ENCODE measurements at regions not wholly inside any gene's neighbourhood (a gene's known extent, or its start where the extent isn't known, plus 50 kb on each side); places are given as distances from the start of the nearest gene placed in this dataset.

DNA sequence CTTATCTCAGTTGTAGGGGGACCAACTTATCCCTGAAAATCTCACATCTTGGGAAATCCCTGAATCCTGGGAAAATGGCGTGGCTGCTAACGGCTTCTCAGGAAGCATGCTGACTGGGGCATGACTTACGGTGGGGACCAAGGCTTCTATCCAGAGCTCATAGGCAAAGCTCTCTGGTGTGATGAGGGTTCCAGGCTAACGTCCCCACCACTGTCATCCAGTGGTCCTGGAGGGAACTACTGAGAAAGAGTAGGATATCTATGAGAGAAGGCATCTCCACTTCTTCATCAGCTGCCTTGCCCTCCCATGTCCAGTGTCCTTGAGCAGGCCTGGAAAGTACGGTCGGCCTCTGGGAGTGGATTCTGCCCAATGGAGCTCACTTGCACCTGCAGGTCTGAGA is 210.4 kb upstream of the B3GAT1 start:
- WGBS (ENCODE audit: insufficient coverage, low lambda C conversion rate) = no CpG with 5 or more reads among the region's 6 CpGs
- H3K4me3 ChIP-seq (ENCODE audit: low read length) = no peak overlapping the region
- no peaks in the 10 kb centered on the region for H3K4me1 ChIP-seq (ENCODE audit: control insufficient read depth, insufficient read depth, low read length)
- H3K36me3 ChIP-seq (ENCODE audit: control insufficient read depth, insufficient read depth, low read length) = no peaks in the 10 kb centered on the region
- no peak overlapping the region for H3K27ac ChIP-seq (ENCODE audit: low read length)
- no peak for DNase-seq
- peaks cover 7% of the 10 kb centered on the region for H3K27me3 ChIP-seq (ENCODE audit: control insufficient read depth, insufficient read depth, low read length)
- H3K9me3 ChIP-seq (ENCODE audit: control insufficient read depth, low read depth, low read length) = no peaks in the 10 kb centered on the region

DNA sequence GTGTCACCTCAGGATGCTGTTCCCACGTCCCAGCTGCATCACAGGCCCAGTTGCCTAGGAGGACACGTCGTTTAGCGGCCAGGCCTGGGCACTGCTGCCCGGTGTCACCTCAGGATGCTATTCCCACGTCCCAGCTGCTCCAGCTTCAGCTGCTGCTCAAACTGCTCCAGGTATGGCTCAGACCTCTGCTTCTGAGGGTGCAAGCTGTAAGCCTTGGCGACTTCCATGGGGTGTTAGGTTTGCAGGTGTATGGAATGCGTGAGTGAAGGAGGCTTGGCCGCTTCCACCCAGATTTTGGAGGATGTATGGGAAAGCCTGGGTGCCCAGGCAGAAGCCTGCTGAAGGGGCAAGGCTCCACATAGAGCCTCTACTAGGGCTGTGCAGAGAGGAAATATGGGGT is 205.3 kb upstream of the B3GAT1 start:
- H3K27me3 ChIP-seq (ENCODE audit: control insufficient read depth, insufficient read depth, low read length) = peaks cover under 1% of the 10 kb centered on the region
- WGBS (ENCODE audit: insufficient coverage, low lambda C conversion rate) = no CpG with 5 or more reads among the region's 9 CpGs

DNA sequence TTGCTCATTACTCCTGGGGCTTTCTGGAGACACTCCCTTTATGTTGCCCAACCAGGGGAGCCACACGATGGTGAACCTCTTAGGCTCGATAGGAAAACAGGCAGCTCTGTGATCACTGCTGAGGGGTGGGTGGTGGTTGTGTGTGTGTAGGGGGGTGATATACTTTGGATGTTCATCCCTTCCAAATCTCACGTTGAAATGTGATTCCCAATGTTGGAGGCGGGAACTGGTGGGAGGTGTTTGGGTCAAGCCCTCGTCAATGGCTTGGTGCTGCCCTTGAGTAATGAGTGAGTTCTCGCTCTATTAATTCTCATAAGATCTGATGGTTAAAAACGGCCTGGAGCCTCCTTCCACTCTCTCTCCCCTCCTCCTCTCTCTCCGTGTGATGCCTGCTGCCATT is 204.0 kb upstream of the B3GAT1 start:
- Histone ChIP-seq H3K27me3 (ENCODE audit: control insufficient read depth, insufficient read depth, low read length) (no peaks in the 10 kb centered on the region), H3K4me1 (ENCODE audit: control insufficient read depth, insufficient read depth, low read length) (no peaks in the 10 kb centered on the region), H3K4me3 (ENCODE audit: low read length) (no peak overlapping the region), H3K27ac (ENCODE audit: low read length) (no peak overlapping the region), H3K36me3 (ENCODE audit: control insufficient read depth, insufficient read depth, low read length) (no peaks in the 10 kb centered on the region), H3K9me3 (ENCODE audit: control insufficient read depth, low read depth, low read length) (no peaks in the 10 kb centered on the region)
- DNase-seq = no peak
- WGBS (ENCODE audit: insufficient coverage, low lambda C conversion rate) = no CpG with 5 or more reads among the region's 8 CpGs

More for the DNA sequence above, 205.3 kb upstream of the B3GAT1 start:
- Histone ChIP-seq H3K36me3 (ENCODE audit: control insufficient read depth, insufficient read depth, low read length) (no peaks in the 10 kb centered on the region), H3K4me1 (ENCODE audit: control insufficient read depth, insufficient read depth, low read length) (no peaks in the 10 kb centered on the region), H3K4me3 (ENCODE audit: low read length) (no peak overlapping the region), H3K27ac (ENCODE audit: low read length) (no peak overlapping the region), H3K9me3 (ENCODE audit: control insufficient read depth, low read depth, low read length) (no peaks in the 10 kb centered on the region)
- no peak for DNase-seq

DNA sequence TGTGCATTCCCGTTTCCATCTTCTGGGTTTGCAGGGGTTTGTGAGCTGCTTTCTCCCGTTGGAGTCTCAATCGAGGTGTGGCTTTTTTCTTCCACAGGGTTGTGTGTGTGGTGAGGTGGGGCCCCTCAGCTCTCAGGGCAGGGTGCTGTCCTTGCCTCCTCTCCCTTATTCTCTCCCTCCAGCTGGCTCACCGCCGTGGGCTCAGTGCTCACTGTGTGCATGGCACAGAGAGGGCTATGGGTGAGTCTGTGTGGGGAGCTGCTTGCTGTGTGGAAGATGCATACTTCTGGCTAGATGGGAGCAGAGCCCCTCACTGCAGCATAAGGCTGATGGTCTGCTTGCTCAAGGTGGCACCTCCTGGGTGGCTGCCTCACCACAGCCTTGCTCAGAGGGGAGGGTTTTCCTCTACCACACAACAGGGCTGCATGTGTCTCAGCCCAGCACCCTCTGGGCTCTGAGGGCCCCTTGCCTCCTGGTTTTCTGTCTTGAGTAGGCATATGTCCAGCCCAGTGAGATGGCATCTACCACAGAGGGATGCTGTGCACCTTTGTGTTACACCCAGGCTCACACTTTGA is 203.1 kb upstream of the B3GAT1 start:
- no peaks in the 10 kb centered on the region for H3K4me1 ChIP-seq (ENCODE audit: control insufficient read depth, insufficient read depth, low read length)
- WGBS (ENCODE audit: insufficient coverage, low lambda C conversion rate) = no CpG with 5 or more reads among the region's 5 CpGs
- DNase-seq = no peak
- H3K9me3 ChIP-seq (ENCODE audit: control insufficient read depth, low read depth, low read length) = no peaks in the 10 kb centered on the region
- H3K4me3 ChIP-seq (ENCODE audit: low read length) = no peak overlapping the region
- no peaks in the 10 kb centered on the region for H3K27me3 ChIP-seq (ENCODE audit: control insufficient read depth, insufficient read depth, low read length)
- H3K36me3 ChIP-seq (ENCODE audit: control insufficient read depth, insufficient read depth, low read length) = no peaks in the 10 kb centered on the region
- H3K27ac ChIP-seq (ENCODE audit: low read length) = no peak overlapping the region

DNA sequence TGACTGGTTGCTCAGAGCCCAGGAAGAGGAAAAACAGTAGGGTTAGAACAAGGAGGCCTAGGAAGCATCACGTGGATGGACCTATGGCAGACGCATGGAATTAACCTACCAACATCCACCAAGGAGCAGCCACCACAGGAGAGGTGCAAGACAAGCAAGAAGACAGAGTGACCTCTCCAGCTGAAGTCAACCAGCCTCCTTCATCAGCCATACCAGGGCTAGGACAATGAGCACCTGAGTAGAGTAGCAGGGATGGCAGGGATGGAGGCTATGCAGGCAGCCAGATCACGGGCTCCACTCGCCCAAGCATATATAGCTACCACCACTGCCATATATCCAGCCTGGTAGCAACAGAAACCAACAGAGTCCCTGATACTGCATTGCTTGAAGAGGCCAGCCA is 202.1 kb upstream of the B3GAT1 start:
- DNase-seq = no peak
- no peaks in the 10 kb centered on the region for H3K4me1 ChIP-seq (ENCODE audit: control insufficient read depth, insufficient read depth, low read length)
- no peak overlapping the region for H3K27ac ChIP-seq (ENCODE audit: low read length)
- no peak overlapping the region for H3K4me3 ChIP-seq (ENCODE audit: low read length)
- no CpG with 5 or more reads among the region's 4 CpGs for WGBS (ENCODE audit: insufficient coverage, low lambda C conversion rate)
- no peaks in the 10 kb centered on the region for H3K9me3 ChIP-seq (ENCODE audit: control insufficient read depth, low read depth, low read length)
- no peaks in the 10 kb centered on the region for H3K27me3 ChIP-seq (ENCODE audit: control insufficient read depth, insufficient read depth, low read length)
- H3K36me3 ChIP-seq (ENCODE audit: control insufficient read depth, insufficient read depth, low read length) = no peaks in the 10 kb centered on the region

DNA sequence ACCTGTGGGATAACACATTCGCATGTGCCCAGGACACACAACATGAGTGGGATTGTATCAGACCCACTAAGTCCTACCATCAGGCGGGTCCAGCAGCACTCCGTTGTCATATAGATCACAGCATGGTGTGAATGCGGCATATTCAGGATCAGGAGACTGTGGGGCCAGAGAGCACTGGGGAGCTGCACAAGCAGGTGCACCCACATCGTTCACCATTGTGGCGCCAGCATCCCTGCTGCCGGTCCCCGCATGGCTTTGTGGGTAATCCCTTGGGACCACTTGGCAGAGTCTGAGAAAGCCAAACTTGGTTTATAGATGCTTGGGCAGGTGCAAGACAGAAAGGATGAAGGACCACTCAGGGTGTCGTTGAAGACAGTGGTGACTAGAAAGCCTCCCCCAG is 201.6 kb upstream of the B3GAT1 start:
- no CpG with 5 or more reads among the region's 9 CpGs for WGBS (ENCODE audit: insufficient coverage, low lambda C conversion rate)
- H3K27me3 ChIP-seq (ENCODE audit: control insufficient read depth, insufficient read depth, low read length) = no peaks in the 10 kb centered on the region
- no peaks in the 10 kb centered on the region for H3K9me3 ChIP-seq (ENCODE audit: control insufficient read depth, low read depth, low read length)
- H3K4me1 ChIP-seq (ENCODE audit: control insufficient read depth, insufficient read depth, low read length) = no peaks in the 10 kb centered on the region
- H3K27ac ChIP-seq (ENCODE audit: low read length) = no peak overlapping the region
- no peak overlapping the region for H3K4me3 ChIP-seq (ENCODE audit: low read length)
- no peak for DNase-seq
- no peaks in the 10 kb centered on the region for H3K36me3 ChIP-seq (ENCODE audit: control insufficient read depth, insufficient read depth, low read length)

DNA sequence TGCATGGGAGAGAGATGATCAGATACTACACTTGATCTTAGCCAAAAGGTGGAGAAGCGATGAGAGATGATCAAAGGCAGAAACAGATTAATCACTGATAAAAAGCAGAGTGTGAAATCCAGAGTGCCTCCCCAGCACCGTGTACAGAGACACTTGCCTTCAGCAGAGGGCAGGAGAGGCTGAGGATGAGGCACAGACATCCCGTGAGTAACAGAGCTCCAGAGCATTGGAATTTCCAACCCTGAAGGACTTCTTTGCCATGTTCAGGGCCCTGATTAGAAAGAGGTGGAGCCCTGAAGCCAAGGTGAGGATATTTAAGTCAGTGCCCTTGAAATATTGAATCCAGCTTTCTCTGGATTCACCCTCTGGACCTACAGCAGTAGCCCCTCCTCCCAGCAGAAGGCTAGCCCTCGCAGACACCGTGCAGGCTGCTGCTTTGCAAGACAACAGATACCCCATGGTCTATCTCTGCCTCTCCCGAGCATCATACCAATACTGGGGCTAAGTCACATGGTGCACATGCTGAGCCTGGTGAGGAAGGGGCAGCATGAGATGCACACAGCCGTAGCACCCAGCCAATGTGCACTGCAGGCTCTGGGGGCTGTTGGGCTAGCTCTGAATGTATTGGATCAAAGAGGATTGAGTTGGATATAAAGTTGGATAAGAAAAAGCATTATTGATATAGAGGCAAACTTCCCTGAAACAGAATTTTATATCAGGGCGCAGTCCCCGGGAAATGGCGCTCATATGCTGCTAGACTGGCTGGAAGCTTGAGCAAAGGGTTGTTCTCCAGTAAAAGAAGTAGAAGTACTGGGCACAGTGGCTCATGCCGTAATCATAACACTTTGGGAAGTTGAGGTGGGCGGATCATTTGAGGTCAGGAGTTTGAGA is 200.3 kb upstream of the B3GAT1 start:
- Histone ChIP-seq H3K4me3 (ENCODE audit: low read length) (no peak overlapping the region), H3K4me1 (ENCODE audit: control insufficient read depth, insufficient read depth, low read length) (no peaks in the 10 kb centered on the region), H3K36me3 (ENCODE audit: control insufficient read depth, insufficient read depth, low read length) (no peaks in the 10 kb centered on the region), H3K9me3 (ENCODE audit: control insufficient read depth, low read depth, low read length) (no peaks in the 10 kb centered on the region), H3K27ac (ENCODE audit: low read length) (no peak overlapping the region), H3K27me3 (ENCODE audit: control insufficient read depth, insufficient read depth, low read length) (no peaks in the 10 kb centered on the region)
- no peak for DNase-seq
- WGBS (ENCODE audit: insufficient coverage, low lambda C conversion rate) = 100% methylated on average over 2 of the region's 12 CpGs

DNA sequence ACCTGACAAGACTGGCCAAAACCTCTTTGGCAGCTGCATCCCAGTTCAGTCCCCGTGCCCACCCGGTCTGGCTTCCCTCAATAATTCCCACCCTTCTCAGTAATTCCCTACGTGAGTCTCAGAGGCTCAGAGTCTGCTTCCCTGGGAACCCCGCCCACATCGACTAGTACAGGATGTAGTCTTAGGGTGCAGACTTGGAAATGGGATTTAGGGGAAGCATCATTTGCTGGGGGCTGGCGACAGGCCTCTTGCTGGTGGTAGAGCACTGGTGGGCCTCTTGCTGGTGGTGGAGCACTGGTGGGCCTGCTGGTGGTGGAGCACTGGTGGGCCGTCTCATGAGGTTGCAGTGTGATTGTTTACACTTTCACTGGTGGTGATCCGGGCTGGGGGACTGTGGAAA is 199.5 kb upstream of the B3GAT1 start:
- H3K9me3 ChIP-seq (ENCODE audit: control insufficient read depth, low read depth, low read length) = no peaks in the 10 kb centered on the region
- DNase-seq = no peak
- no peaks in the 10 kb centered on the region for H3K36me3 ChIP-seq (ENCODE audit: control insufficient read depth, insufficient read depth, low read length)
- no peak overlapping the region for H3K4me3 ChIP-seq (ENCODE audit: low read length)
- H3K27me3 ChIP-seq (ENCODE audit: control insufficient read depth, insufficient read depth, low read length) = no peaks in the 10 kb centered on the region
- H3K4me1 ChIP-seq (ENCODE audit: control insufficient read depth, insufficient read depth, low read length) = no peaks in the 10 kb centered on the region
- H3K27ac ChIP-seq (ENCODE audit: low read length) = no peak overlapping the region
- WGBS (ENCODE audit: insufficient coverage, low lambda C conversion rate) = no CpG with 5 or more reads among the region's 8 CpGs

DNA sequence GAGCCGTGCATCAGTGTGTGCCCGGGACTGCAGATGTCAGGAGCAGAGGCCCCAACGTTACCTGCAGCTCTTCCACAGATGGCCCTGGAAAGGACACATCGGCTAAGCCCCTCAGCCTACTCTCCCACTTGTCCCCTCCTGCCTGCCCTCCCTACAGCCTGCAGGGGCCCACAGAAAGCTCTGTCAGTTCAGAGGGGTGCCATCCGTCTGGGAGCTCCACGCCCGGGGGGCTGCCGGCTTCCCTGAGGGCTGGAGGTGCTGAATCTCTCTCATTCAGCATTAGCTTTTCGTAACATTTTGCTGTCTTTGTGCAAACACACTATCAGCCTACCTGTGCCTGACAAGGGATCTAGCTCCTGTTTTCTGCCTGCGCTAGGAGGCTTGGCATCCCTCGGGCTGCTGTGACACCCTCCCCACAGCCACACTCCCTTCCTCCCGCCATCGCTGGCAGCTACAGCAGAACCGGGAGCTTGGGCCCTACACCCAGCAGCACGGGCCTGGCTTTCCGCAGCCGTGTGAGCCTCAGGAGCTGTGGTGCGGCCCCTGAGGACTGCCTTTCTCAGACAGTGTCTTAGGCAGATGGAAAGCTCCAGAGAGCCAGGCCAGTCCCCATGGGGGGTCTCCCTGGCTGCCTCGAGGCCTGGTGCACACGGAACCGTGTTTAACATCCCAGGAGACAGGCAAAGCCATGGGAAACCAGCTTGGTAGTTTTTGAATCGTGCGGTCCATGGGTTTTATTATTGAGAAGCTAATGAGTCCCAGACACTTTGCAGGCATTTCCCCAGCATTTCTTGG is 198.3 kb upstream of the B3GAT1 start:
- Histone ChIP-seq H3K4me1 (ENCODE audit: control insufficient read depth, insufficient read depth, low read length) (no peaks in the 10 kb centered on the region), H3K27me3 (ENCODE audit: control insufficient read depth, insufficient read depth, low read length) (no peaks in the 10 kb centered on the region), H3K9me3 (ENCODE audit: control insufficient read depth, low read depth, low read length) (no peaks in the 10 kb centered on the region), H3K4me3 (ENCODE audit: low read length) (no peak overlapping the region), H3K27ac (ENCODE audit: low read length) (no peak overlapping the region), H3K36me3 (ENCODE audit: control insufficient read depth, insufficient read depth, low read length) (no peaks in the 10 kb centered on the region)
- no peak for DNase-seq
- no CpG with 5 or more reads among the region's 23 CpGs for WGBS (ENCODE audit: insufficient coverage, low lambda C conversion rate)

DNA sequence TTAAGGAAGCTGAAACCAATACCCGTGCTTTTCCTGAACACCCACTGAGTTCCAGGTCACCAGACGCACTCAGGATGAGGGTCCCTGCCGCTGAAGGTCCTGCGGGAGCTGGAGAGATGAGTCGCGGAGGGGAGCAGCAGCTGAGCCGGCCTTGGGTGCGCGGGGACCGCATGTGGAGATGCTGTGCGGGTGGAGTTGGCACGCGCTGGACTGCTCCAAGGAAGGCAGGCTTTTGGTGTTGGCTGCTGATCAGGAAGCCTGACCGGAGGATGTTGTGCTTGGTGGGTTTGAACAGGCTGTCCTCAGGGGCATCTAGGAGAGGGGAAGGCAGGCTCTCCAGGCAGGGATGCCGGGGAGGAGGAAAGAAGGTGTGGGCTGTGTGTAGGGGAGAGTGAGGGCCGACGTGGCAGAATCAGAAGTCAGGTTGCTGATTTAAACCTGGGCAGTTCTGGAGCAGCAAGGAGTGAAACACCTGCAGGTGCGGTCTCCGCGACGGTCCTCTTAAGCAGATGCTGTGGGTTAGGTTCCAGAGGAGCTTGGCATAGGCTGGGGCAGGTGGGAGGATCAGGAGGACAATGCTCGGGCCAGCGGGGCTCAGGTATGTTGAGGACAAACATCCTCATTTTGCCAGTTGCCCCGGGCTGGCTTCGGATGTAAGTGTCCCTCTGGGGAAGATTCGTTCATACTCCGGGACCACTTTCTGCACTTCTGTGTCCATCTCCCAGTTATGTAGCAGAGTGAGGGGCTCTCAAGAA is 197.5 kb upstream of the B3GAT1 start:
- no peaks in the 10 kb centered on the region for H3K27me3 ChIP-seq (ENCODE audit: control insufficient read depth, insufficient read depth, low read length)
- no peak for DNase-seq
- no peaks in the 10 kb centered on the region for H3K9me3 ChIP-seq (ENCODE audit: control insufficient read depth, low read depth, low read length)
- H3K4me3 ChIP-seq (ENCODE audit: low read length) = no peak overlapping the region
- no peaks in the 10 kb centered on the region for H3K4me1 ChIP-seq (ENCODE audit: control insufficient read depth, insufficient read depth, low read length)
- no peaks in the 10 kb centered on the region for H3K36me3 ChIP-seq (ENCODE audit: control insufficient read depth, insufficient read depth, low read length)
- no peak overlapping the region for H3K27ac ChIP-seq (ENCODE audit: low read length)
- 100% methylated on average over 1 of the region's 27 CpGs for WGBS (ENCODE audit: insufficient coverage, low lambda C conversion rate)

Data from large intestine (tissue), 3 donors.